BE2C (cell line): ENCODE measurements at regions not wholly inside any gene's neighbourhood (a gene's known extent, or its start where the extent isn't known, plus 50 kb on each side); places are given as distances from the start of the nearest gene placed in this dataset.

Experiments
- DNase-seq: peaks from one replicate; pipeline ENCODE4 v3.0.0-alpha.2; 2020
- H3K27me3 ChIP-seq: fragments of 250-450 bp; sonication (Bioruptor Pico); 2 replicates; pipeline ENCODE4 v1.5.1; 2020; ENCODE audit warnings: mild to moderate bottlenecking
- H3K36me3 ChIP-seq: fragments of 250-450 bp; sonication (Bioruptor Pico); 2 replicates; pipeline ENCODE4 v1.5.1; 2020; ENCODE audit warnings: mild to moderate bottlenecking
- H3K4me1 ChIP-seq: fragments of 250-450 bp; sonication (Bioruptor Pico); 2 replicates; pipeline ENCODE4 v1.5.1; 2020
- H3K4me3 ChIP-seq: 2 replicates; pipeline ENCODE4 v1.5.1; 2011; ENCODE audit warnings: low read depth, low read length
- H3K9me3 ChIP-seq: fragments of 250-450 bp; sonication (Bioruptor Pico); 2 replicates; pipeline ENCODE4 v1.5.1; 2020
- TF ChIP-seq, protein P1 (sequence below): IDR thresholded peaks from 2 replicates; pipeline ENCODE4 v1.5.1; 2012; ENCODE audit warnings: mild to moderate bottlenecking, low read depth, low read length

DNA sequence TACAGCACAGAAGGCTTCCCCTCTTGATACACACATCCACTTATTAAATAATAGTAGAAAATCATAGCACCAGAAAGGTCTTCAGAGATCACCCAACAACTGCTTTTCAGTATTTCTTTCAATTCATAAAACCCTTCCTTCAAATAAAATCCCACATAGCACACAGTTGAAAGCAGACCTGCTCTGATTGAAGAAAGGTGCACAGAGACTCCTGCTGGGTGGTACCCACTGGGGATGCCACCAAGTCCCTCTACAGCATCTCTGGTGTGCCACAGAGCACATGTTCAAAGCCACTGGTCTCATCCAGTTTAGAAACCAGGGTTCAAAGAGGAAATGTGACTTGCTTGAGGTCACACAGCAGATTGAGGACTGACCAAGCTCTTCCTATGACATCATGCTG lies 427.5 kb downstream of the BCL11B start:
- Histone ChIP-seq H3K4me1 (no peaks in the 10 kb centered on the region), H3K27me3 (no peaks in the 10 kb centered on the region), H3K4me3 (no peak overlapping the region), H3K36me3 (no peaks in the 10 kb centered on the region), H3K9me3 (no peaks in the 10 kb centered on the region)
- no peak for DNase-seq
- TF ChIP-seq, protein P1, sequence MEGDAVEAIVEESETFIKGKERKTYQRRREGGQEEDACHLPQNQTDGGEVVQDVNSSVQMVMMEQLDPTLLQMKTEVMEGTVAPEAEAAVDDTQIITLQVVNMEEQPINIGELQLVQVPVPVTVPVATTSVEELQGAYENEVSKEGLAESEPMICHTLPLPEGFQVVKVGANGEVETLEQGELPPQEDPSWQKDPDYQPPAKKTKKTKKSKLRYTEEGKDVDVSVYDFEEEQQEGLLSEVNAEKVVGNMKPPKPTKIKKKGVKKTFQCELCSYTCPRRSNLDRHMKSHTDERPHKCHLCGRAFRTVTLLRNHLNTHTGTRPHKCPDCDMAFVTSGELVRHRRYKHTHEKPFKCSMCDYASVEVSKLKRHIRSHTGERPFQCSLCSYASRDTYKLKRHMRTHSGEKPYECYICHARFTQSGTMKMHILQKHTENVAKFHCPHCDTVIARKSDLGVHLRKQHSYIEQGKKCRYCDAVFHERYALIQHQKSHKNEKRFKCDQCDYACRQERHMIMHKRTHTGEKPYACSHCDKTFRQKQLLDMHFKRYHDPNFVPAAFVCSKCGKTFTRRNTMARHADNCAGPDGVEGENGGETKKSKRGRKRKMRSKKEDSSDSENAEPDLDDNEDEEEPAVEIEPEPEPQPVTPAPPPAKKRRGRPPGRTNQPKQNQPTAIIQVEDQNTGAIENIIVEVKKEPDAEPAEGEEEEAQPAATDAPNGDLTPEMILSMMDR = no peak

DNA sequence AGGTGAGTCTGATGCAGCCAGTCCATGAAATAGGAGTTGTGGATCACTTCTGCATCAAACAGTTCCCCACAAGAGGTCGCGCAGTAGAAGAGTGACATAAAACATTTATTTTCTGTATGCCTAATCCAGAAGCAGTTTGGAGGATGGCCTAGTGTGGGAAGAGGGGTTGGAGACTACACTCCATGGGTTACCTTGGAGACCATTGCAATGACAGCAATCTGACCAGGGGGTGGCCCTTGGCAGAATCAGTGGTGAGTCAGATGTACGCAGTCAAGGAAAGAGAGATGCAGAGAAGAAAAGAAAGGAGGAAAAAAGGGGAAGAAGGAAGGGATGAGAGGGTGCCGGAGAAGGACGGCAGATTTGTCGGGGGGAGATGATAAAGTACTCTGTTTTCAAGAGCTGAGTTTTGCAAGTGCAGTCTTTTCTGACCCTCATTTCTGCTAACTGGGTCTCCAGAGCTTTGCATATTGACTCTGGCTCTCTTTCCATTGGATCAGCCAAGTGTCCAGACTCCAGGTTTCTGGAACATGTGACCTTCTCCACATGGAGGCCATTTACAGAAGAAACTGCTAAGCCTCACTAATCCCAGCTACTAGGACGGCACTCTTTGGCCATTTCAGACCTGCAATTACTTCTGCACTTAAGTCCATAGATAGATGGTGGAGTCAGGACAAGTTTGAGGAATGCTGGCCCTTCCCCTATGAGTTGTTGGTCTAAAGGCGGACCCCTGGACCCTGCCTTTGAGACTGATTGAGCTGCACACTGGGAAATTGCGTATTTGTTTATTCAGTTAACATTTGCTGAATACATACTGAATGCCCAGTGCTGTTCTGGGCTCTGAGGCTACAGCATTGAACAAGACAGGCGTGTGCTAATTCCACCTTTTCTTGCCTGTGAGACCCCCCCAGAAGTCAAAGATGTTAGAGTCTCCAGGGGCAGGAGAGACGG lies 424.2 kb downstream of the BCL11B start:
- Histone ChIP-seq H3K36me3 (no peaks in the 10 kb centered on the region), H3K4me3 (no peak overlapping the region), H3K27me3 (no peaks in the 10 kb centered on the region), H3K4me1 (no peaks in the 10 kb centered on the region), H3K9me3 (no peaks in the 10 kb centered on the region)
- no peak for DNase-seq
- TF ChIP-seq, protein P1 = no peak

DNA sequence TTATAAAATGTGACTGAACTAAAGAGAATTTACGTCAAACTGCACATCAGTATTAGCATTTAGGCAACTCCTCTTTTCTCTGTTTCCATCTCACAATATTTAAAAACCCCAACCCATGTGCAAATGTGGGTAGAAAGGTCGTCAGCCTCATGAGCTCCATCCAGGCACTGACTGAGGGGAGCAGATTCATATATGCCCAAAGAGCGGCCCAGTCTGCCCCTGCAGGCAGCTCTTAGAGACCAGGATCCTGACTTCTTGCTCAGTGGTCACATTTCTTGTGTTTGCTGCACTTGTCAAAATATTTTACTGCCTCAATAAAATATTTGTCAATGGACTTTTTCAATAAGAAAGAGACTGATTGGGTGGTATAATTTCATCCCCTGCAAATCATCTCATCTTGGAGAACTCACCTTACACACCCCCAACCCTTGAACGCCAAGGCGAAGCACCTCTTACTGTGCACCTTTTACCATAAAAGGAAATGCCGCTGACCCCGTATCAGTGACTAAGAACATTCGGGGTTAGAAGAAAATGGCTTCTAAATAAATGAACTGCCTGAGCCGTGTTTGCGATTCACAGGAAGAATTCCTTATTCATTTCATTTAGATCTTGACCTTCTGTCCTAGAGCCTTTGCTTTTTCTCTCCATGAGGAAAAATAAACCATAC lies 418.8 kb downstream of the BCL11B start:
- no peaks in the 10 kb centered on the region for H3K27me3 ChIP-seq
- H3K4me3 ChIP-seq = no peak overlapping the region
- no peaks in the 10 kb centered on the region for H3K36me3 ChIP-seq
- no peaks in the 10 kb centered on the region for H3K4me1 ChIP-seq
- no peaks in the 10 kb centered on the region for H3K9me3 ChIP-seq
- TF ChIP-seq, protein P1 = no peak
- no peak for DNase-seq

DNA sequence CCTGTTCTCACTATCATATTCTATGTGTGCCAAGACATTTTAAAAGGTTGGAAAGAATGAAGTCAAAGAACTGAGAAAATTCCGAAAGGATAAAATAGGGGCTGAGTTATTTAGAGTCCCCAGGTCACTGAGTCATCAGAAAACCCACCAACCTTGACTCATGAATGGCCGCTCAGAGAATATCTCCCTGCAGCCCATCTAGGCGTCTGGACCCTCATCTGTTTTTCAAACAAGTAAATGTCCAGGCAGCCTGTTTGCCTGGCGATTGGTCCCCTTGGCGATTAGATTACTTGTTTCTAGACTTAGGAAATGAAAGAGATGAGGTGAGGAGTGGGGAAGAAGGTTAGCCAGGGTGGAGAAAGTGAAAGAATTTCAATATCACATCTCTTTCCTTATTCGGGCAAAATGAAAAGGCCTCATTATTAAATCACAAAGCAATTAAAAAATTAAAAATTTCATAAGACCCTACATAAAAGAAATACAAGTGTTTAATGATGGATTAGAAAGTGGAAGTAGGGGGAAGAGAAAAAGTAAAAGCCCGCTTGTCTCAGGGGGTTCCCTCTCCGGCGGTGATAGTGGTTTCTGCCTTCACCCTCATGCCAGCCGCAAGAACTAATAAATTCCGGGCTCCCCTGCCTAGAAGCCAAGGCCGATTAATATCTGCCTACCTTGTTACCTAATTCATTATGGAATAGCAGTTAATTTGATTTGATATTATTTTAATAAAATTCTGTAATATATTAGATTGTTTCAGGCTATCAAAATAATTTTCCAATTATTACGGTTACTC lies 415.9 kb downstream of the BCL11B start:
- H3K4me3 ChIP-seq = no peak overlapping the region
- no peaks in the 10 kb centered on the region for H3K4me1 ChIP-seq
- no peaks in the 10 kb centered on the region for H3K36me3 ChIP-seq
- no peaks in the 10 kb centered on the region for H3K27me3 ChIP-seq
- DNase-seq = no peak
- TF ChIP-seq, protein P1 = no peak
- no peaks in the 10 kb centered on the region for H3K9me3 ChIP-seq

DNA sequence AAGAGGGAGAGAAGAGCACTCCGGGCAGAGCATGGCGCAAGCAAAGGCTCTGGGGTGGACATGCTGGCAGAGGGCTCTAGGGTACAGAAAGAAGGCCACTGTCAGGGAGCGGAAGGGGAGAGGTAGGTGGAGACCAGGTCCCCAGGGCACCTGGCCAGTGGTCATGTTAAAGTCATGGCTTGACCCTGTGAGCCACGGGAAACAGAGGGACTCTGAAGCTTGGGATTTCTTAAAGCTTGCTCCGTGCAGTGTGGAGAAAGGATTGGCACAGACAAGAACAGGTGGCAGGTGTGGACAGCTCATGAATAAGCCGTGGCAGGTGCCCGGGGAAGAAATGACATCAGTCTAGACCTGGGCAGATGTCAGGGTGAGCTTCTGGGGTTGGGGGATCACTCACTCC lies 413.8 kb downstream of the BCL11B start:
- Histone ChIP-seq H3K27me3 (no peaks in the 10 kb centered on the region), H3K9me3 (no peaks in the 10 kb centered on the region), H3K36me3 (no peaks in the 10 kb centered on the region), H3K4me1 (no peaks in the 10 kb centered on the region), H3K4me3 (no peak overlapping the region)
- TF ChIP-seq, protein P1 = no peak
- no peak for DNase-seq
